OCI-LY3 (cell line): ENCODE measurements at regions not wholly inside any gene's neighbourhood (a gene's known extent, or its start where the extent isn't known, plus 50 kb on each side); places are given as distances from the start of the nearest gene placed in this dataset.

Experiments used
- CTCF ChIP-seq: fragments of 200-600, 300-600 bp; sonication (generic); IDR thresholded peaks from 2 replicates; pipeline ENCODE4 v1.5.1; 2014; ENCODE audit warnings: antibody characterized with exemption, low read length, low read depth
- EZH2phosphoT487 ChIP-seq: fragments of 200-600 bp; shearing (Covaris generic); IDR thresholded peaks from 2 replicates; pipeline ENCODE4 v1.6.1; 2018; ENCODE audit warnings: antibody characterized with exemption, mixed run types, low read depth

GRCh38 chr10:78856421-78856820, 212.3 kb upstream of the ZMIZ1 start:
- TF ChIP-seq CTCF (no peak), EZH2phosphoT487 (no peak)
